GM13977 (cell line): ENCODE measurements at regions not wholly inside any gene's neighbourhood (a gene's known extent, or its start where the extent isn't known, plus 50 kb on each side); places are given as distances from the start of the nearest gene placed in this dataset.

Experiments used
- DNase-seq: peaks from one replicate; pipeline ENCODE4 v3.0.0; 2012; ENCODE audit warnings: low spot score
- in situ Hi-C: fragments of 300-500 bp; cut with MboI; formaldehyde crosslinking; loops from one replicate; pipeline ENCODE4 v1.12.0; 2022; ENCODE audit warnings: low sequenced_read_pairs, low pct_unique_long_range_greater_than_20kb, mixed read lengths, inconsistent platforms; ENCODE audit not compliant: unreplicated experiment
- TF ChIP-seq, protein P1 (sequence below): IDR thresholded peaks from 2 replicates; pipeline ENCODE4 v1.5.1; 2012; ENCODE audit warnings: mild to moderate bottlenecking, control low read depth; ENCODE audit not compliant: insufficient read depth; ENCODE audit errors: extremely low read depth, missing control alignments

GRCh38 chr18:34956663-34957062 lies 84.5 kb upstream of the MAPRE2 start:
- TF ChIP-seq, protein P1, sequence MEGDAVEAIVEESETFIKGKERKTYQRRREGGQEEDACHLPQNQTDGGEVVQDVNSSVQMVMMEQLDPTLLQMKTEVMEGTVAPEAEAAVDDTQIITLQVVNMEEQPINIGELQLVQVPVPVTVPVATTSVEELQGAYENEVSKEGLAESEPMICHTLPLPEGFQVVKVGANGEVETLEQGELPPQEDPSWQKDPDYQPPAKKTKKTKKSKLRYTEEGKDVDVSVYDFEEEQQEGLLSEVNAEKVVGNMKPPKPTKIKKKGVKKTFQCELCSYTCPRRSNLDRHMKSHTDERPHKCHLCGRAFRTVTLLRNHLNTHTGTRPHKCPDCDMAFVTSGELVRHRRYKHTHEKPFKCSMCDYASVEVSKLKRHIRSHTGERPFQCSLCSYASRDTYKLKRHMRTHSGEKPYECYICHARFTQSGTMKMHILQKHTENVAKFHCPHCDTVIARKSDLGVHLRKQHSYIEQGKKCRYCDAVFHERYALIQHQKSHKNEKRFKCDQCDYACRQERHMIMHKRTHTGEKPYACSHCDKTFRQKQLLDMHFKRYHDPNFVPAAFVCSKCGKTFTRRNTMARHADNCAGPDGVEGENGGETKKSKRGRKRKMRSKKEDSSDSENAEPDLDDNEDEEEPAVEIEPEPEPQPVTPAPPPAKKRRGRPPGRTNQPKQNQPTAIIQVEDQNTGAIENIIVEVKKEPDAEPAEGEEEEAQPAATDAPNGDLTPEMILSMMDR: no peak
- in situ Hi-C loops: no loop called here
- no peak for DNase-seq

- no peak for DNase-seq
- in situ Hi-C loops: no loop called here
- TF ChIP-seq, protein P1: no peak
These were observed 83.9 kb upstream of the MAPRE2 start for GRCh38 chr18:34957119-34957863.

- in situ Hi-C loops: no loop called here
- TF ChIP-seq, protein P1: no peak
- DNase-seq: no peak
These were observed 83.4 kb upstream of the MAPRE2 start for GRCh38 chr18:34957864-34958259.

DNA sequence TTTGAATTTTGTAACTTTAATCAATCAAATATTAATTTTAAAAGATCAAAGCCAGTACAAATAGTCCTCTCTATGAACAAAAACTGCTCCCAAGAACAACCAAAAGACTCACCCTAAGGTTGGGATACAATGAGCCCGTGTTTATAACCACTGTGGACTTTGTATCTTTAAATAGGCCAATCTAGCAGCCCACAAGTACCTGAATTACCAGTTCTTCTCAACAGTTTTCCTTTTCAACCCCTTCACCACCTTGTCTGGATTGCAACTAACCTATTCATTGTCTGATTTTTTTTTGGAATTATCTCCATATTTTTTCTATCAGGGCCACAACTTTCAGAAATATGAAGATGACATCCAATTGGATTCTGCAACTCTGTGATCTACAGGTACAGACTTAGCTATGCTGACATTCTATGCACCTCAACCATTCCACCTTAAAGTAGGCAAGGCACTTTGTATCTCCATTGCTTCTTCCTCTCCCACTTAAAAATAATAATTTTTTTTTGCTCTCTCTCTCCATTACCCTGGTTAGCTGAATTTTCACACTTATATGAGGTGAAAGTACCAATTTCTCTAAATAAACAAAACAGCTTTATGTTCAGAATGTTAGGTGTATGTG lies 81.9 kb upstream of the MAPRE2 start:
- TF ChIP-seq, protein P1: no peak
- in situ Hi-C loops: no loop called here
- no peak for DNase-seq

DNA sequence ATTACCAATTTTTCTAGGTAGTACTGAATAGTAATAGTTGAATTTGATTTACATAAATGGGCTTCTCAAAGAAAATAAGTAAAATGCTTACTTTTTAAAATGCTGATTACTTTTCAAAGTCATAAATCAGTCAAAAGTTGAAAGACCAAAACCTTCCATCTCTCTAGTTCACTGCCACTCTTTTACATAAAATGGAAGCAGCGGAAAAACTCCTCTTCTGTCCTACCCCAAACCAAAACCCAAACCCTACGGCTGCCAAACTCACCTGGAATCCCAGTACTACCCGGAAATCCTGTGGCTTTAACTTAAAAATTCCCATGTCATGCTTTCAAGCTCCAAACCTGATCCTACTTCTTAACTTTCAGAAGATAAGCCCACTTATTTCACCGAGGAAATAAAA lies 81.2 kb upstream of the MAPRE2 start:
- TF ChIP-seq, protein P1: no peak
- no peak for DNase-seq
- in situ Hi-C loops: no loop called here

GRCh38 chr18:34965108-34965507 lies 76.1 kb upstream of the MAPRE2 start:
- no peak for DNase-seq
- TF ChIP-seq, protein P1: no peak

More at GRCh38 chr18:34965108-34965507, 76.1 kb upstream of the MAPRE2 start:
- in situ Hi-C loops: no loop called here
